WTC11 (cell line): ENCODE measurements at regions not wholly inside any gene's neighbourhood (a gene's known extent, or its start where the extent isn't known, plus 50 kb on each side); places are given as distances from the start of the nearest gene placed in this dataset.
A peak's percentile ranks its signal among the peaks of the same experiment; 100 is the strongest.
"Not testable (repeated sequence)": the region's sequence is repeated elsewhere in the genome, so short reads cannot be mapped to it uniquely, and the experiment has no call there.

Experiments used
- ATAC-seq: fragments of 200-7000 bp; cut with Tn5 transposase; 2 replicates; pipeline ENCODE4 v1.10.0; 2021; ENCODE audit warnings: mild to moderate bottlenecking, moderate library complexity
- CTCF ChIA-PET: fragments of 300-600 bp; sonication (Branson Sonifier 250); formaldehyde crosslinking; loops from one replicate; lab custom pipeline; 2021; ENCODE audit warnings: antibody characterized with exemption; lab: Charles Lee
- POLR2A ChIA-PET: fragments of 350-600 bp; sonication (Branson Sonifier 250); formaldehyde crosslinking; loops from one replicate; lab custom pipeline; 2021; ENCODE audit warnings: antibody characterized with exemption; lab: Charles Lee
- DNase-seq: peaks from one replicate; pipeline ENCODE4 v3.0.0; 2021; ENCODE audit warnings: low spot score
- H3K27ac Mint-ChIP-seq: 2 replicates; pipeline ENCODE4 v1.8.0; 2021; ENCODE audit warnings: mixed read lengths
- H3K27me3 Mint-ChIP-seq: 2 replicates; pipeline ENCODE4 v1.8.0; 2021; ENCODE audit warnings: low read depth, mild to moderate bottlenecking, moderate library complexity, mixed read lengths
- H3K36me3 Mint-ChIP-seq: 2 replicates; pipeline ENCODE4 v1.8.0; 2021; ENCODE audit warnings: mixed read lengths
- H3K4me1 Mint-ChIP-seq: 2 replicates; pipeline ENCODE4 v1.8.0; 2022; ENCODE audit warnings: mixed read lengths
- H3K4me3 Mint-ChIP-seq: 2 replicates; pipeline ENCODE4 v1.8.0; 2021; ENCODE audit warnings: mild to moderate bottlenecking, moderate library complexity, mixed read lengths
- H3K9me3 Mint-ChIP-seq: 2 replicates; pipeline ENCODE4 v1.8.0; 2021; ENCODE audit warnings: mixed read lengths
- ATF1 ChIP-seq: sonication (generic); formaldehyde crosslinking; IDR thresholded peaks from 2 replicates; pipeline ENCODE4 v1.8.1; 2023; ENCODE audit warnings: mild to moderate bottlenecking, moderate library complexity, missing genetic modification reagents
- FOXJ3 ChIP-seq: sonication (generic); formaldehyde crosslinking; IDR thresholded peaks from 2 replicates; pipeline ENCODE4 v1.9.0; 2021; ENCODE audit warnings: missing genetic modification reagents, mild to moderate bottlenecking, borderline replicate concordance
- FOXK1 ChIP-seq: sonication (generic); formaldehyde crosslinking; IDR thresholded peaks from 2 replicates; pipeline ENCODE4 v1.8.0; 2022; ENCODE audit warnings: mild to moderate bottlenecking, moderate library complexity, missing genetic modification reagents
- HMGXB4 ChIP-seq: sonication (generic); formaldehyde crosslinking; IDR thresholded peaks from 2 replicates; pipeline ENCODE4 v1.8.1; 2023; ENCODE audit warnings: mild to moderate bottlenecking, moderate library complexity, missing genetic modification reagents
- NR1H2 ChIP-seq: sonication (generic); formaldehyde crosslinking; IDR thresholded peaks from 2 replicates; pipeline ENCODE4 v1.9.0; 2021; ENCODE audit warnings: mild to moderate bottlenecking, moderate library complexity, missing genetic modification reagents
- RELA ChIP-seq: sonication (generic); formaldehyde crosslinking; IDR thresholded peaks from 2 replicates; pipeline ENCODE4 v1.8.1; 2022; ENCODE audit warnings: missing genetic modification reagents, mild to moderate bottlenecking, borderline replicate concordance
- SOX15 ChIP-seq: fragments of 250-450 bp; sonication (Bioruptor Pico); IDR thresholded peaks from 2 replicates; pipeline ENCODE4 v1.9.0; 2021; ENCODE audit warnings: mild to moderate bottlenecking
- TCF7 ChIP-seq: sonication (generic); formaldehyde crosslinking; IDR thresholded peaks from 2 replicates; pipeline ENCODE4 v1.8.0; 2022; ENCODE audit warnings: mild to moderate bottlenecking, low read depth, missing genetic modification reagents, moderate library complexity
- TEAD1 ChIP-seq: sonication (generic); formaldehyde crosslinking; IDR thresholded peaks from 2 replicates; pipeline ENCODE4 v1.8.0; 2022; ENCODE audit warnings: mild to moderate bottlenecking, missing genetic modification reagents
- ZNF121 ChIP-seq: sonication (generic); formaldehyde crosslinking; IDR thresholded peaks from 2 replicates; pipeline ENCODE4 v1.8.0; 2023; ENCODE audit warnings: missing genetic modification reagents
- ZNF317 ChIP-seq: sonication (generic); formaldehyde crosslinking; IDR thresholded peaks from 2 replicates; pipeline ENCODE4 v1.8.1; 2023; ENCODE audit warnings: low read depth, mild to moderate bottlenecking, moderate library complexity, missing genetic modification reagents, borderline replicate concordance
- TF ChIP-seq, protein P1 (sequence below): sonication (generic); formaldehyde crosslinking; IDR thresholded peaks from 2 replicates; pipeline ENCODE4 v1.8.0; 2022; ENCODE audit warnings: mild to moderate bottlenecking, missing genetic modification reagents
- TF ChIP-seq, protein P2 (sequence below): sonication (generic); formaldehyde crosslinking; conservative IDR thresholded peaks from 2 replicates; pipeline ENCODE4 v1.8.1; 2022; ENCODE audit warnings: mild to moderate bottlenecking, missing genetic modification reagents

DNA sequence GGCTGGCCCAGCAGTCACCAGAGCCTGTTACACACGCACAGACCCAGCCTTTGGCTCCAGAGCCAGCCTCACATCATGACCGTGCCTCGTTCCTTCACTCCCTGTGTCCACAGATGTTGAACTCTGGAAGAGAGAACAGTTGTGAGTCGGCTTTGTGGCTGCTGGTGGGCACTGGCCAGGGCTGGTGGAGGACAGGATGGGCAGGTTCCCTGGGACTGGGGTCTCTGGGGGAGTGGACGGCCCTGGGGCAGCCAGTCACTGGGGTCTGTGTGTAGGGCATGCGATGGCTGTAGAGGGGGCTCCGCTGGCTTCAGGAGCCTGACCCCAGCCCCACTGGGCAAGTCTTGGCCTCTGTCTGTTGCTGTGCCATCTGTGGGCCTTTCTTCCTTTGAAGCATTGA is 1070.1 kb downstream of the BRD1 start:
- no peaks in the 10 kb centered on the region for H3K9me3 Mint-ChIP-seq
- DNase-seq: no peak
- no peak overlapping the region for H3K27ac Mint-ChIP-seq
- ChIA-PET POLR2A (no interaction called here), CTCF (no interaction called here)
- H3K27me3 Mint-ChIP-seq: no peaks in the 10 kb centered on the region; the same call in 1 of the 2 replicates
- TF ChIP-seq TEAD1 (CRISPR knock-in tag): no peak
- TF ChIP-seq ZNF317 (CRISPR knock-in tag): no peak
- TF ChIP-seq, all 79 proteins: peak for 0
- Mint-ChIP-seq H3K4me3 (no peak overlapping the region), H3K4me1 (no peaks in the 10 kb centered on the region; the same call in 1 of the 2 replicates), H3K36me3 (no peaks in the 10 kb centered on the region)
- no peak for ATAC-seq

DNA sequence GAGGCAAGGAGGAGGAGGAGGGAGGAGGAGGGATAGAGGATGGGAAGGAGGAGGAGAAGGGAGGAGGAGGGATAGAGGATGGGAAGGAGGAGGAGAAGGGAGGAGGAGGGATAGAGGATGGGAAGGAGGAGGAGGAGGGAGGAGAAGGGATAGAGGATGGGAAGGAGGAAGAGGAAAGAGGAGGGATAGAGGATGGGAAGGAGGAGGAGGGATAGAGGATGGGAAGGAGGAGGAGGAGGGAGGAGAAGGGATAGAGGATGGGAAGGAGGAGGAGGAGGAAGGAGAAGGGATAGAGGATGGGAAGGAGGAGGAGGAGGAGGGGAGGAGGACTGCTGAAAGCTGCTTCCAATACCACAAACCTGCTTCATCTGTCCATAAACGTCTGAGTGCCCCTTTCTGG is 1070.5 kb downstream of the BRD1 start:
- POLR2A ChIA-PET, H3K27me3 Mint-ChIP-seq: not testable (repeated sequence)

GRCh38 chr22:48756146-48757111 is 1071.2 kb downstream of the BRD1 start:
- DNase-seq: peak; percentile 9
- H3K9me3 Mint-ChIP-seq: no peaks in the 10 kb centered on the region
- no peaks in the 10 kb centered on the region; the same call in 1 of the 2 replicates for H3K4me1 Mint-ChIP-seq
- POLR2A ChIA-PET: no interaction called here
- no peak overlapping the region for H3K27ac Mint-ChIP-seq
- CTCF ChIA-PET: interaction anchor here (1.1 kb wide), 1 partner anchor 27 kb away, joined by 3 read pairs; no protein-coding TSS in a partner anchor
- no peaks in the 10 kb centered on the region for H3K27me3 Mint-ChIP-seq
- no peak for TF ChIP-seq RELA (CRISPR knock-in tag)
- no peak for TF ChIP-seq SOX15 (CRISPR knock-in tag)
- no peak for TF ChIP-seq NR1H2
- TF ChIP-seq ZNF121 (CRISPR knock-in tag): no peak
- no peak for TF ChIP-seq FOXK1
- TF ChIP-seq ATF1 (CRISPR knock-in tag): no peak
- TF ChIP-seq, protein P1, sequence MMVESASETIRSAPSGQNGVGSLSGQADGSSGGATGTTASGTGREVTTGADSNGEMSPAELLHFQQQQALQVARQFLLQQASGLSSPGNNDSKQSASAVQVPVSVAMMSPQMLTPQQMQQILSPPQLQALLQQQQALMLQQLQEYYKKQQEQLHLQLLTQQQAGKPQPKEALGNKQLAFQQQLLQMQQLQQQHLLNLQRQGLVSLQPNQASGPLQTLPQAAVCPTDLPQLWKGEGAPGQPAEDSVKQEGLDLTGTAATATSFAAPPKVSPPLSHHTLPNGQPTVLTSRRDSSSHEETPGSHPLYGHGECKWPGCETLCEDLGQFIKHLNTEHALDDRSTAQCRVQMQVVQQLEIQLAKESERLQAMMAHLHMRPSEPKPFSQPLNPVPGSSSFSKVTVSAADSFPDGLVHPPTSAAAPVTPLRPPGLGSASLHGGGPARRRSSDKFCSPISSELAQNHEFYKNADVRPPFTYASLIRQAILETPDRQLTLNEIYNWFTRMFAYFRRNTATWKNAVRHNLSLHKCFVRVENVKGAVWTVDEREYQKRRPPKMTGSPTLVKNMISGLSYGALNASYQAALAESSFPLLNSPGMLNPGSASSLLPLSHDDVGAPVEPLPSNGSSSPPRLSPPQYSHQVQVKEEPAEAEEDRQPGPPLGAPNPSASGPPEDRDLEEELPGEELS (CRISPR knock-in tag): no peak
- TF ChIP-seq FOXJ3 (CRISPR knock-in tag): no peak
- no peak for TF ChIP-seq TCF7 (CRISPR knock-in tag)
- TF ChIP-seq, protein P2, sequence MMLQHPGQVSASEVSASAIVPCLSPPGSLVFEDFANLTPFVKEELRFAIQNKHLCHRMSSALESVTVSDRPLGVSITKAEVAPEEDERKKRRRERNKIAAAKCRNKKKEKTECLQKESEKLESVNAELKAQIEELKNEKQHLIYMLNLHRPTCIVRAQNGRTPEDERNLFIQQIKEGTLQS: no peak
- no peak for TF ChIP-seq HMGXB4 (CRISPR knock-in tag)
- ATAC-seq: no peak
- H3K36me3 Mint-ChIP-seq: no peaks in the 10 kb centered on the region
- H3K4me3 Mint-ChIP-seq: no peak overlapping the region

More for the DNA sequence above, 1070.5 kb downstream of the BRD1 start:
- H3K4me1 Mint-ChIP-seq, H3K4me3 Mint-ChIP-seq, H3K9me3 Mint-ChIP-seq, CTCF ChIA-PET, H3K36me3 Mint-ChIP-seq, ATAC-seq, DNase-seq, H3K27ac Mint-ChIP-seq: not testable (repeated sequence)
